Gastrocnemius medialis (tissue), 4 donors: ENCODE measurements at regions not wholly inside any gene's neighbourhood (a gene's known extent, or its start where the extent isn't known, plus 50 kb on each side); places are given as distances from the start of the nearest gene placed in this dataset.

Experiments used
- POLR2A ChIP-seq, 2 donors: fragments of 450-650 bp; IDR thresholded peaks; one replicate each; pipeline ENCODE4 v1.6.1; 2017; ENCODE audit warnings: antibody characterized with exemption in 2 of 2, mild to moderate bottlenecking in 2 of 2, moderate library complexity in 2 of 2
- TF ChIP-seq, protein P1 (sequence below), 5 experiments: fragments of 450-650 bp in 3 of 5; fragments of 200-600 bp in 2 of 5; sonication (generic) in 2 of 5; IDR thresholded peaks in 4 of 5; conservative IDR thresholded peaks in 1 of 5; 1 replicate in 4 of 5; 2 replicates in 1 of 5; pipeline ENCODE4 v1.5.1; 2016 to 2019; ENCODE audit warnings: antibody characterized with exemption in 5 of 5, mild to moderate bottlenecking in 3 of 5, moderate library complexity in 3 of 5

DNA sequence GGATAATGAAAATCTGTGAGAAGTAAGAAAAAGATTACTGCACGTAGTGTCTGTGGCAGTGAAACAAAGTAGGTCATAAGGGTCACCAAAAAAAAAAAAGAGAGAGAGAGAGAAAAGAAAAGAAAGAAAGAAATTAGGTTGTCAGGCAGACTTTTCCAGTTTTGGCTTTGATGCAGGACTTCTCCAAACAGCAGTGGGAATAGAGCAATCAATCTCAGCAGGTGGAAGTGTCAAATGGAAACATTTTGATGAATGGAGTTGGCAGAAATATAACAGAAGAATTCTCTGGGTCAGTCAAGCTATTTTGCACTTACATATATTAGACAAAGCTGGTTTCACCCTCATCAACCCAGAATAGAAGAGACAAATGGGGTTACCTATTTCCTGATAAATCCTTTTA, 745.8 kb downstream of the SLC6A15 start:
- TF ChIP-seq, protein P1, sequence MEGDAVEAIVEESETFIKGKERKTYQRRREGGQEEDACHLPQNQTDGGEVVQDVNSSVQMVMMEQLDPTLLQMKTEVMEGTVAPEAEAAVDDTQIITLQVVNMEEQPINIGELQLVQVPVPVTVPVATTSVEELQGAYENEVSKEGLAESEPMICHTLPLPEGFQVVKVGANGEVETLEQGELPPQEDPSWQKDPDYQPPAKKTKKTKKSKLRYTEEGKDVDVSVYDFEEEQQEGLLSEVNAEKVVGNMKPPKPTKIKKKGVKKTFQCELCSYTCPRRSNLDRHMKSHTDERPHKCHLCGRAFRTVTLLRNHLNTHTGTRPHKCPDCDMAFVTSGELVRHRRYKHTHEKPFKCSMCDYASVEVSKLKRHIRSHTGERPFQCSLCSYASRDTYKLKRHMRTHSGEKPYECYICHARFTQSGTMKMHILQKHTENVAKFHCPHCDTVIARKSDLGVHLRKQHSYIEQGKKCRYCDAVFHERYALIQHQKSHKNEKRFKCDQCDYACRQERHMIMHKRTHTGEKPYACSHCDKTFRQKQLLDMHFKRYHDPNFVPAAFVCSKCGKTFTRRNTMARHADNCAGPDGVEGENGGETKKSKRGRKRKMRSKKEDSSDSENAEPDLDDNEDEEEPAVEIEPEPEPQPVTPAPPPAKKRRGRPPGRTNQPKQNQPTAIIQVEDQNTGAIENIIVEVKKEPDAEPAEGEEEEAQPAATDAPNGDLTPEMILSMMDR (IDR thresholded peaks at IDR 0.05 in 4 of 5, conservative IDR thresholded peaks at IDR 0.05 in 1 of 5): no peak
- TF ChIP-seq POLR2A (IDR thresholded peaks at IDR 0.05): no peak
